ENCODE measurements at regions not wholly inside any gene's neighbourhood (a gene's known extent, or its start where the extent isn't known, plus 50 kb on each side); places are given as distances from the start of the nearest gene placed in this dataset.
A peak's percentile ranks its signal among the peaks of the same experiment; 100 is the strongest.

GRCh38 chr15:100727291-100727851, 125.0 kb downstream of the ASB7 start:
- Histone ChIP-seq H3K4me3 (ENCODE audit: extremely low read depth in 1 of 4, insufficient read depth in 2 of 4, low read depth in 3 of 4, low read length in 4 of 4) (no peak overlapping the region), H3K56ac (replicated peaks; ENCODE audit: insufficient read length, low read depth, low read length) (no peak overlapping the region), H2BK5ac (ENCODE audit: low read depth, low read length) (0 out of 2 replicates have a peak overlapping the region, but pooled peaks have one; percentile 54), H4K8ac (ENCODE audit: extremely low read depth, insufficient read depth, low read length) (no peak overlapping the region; the same call in 1 of the 2 replicates), H4K20me1 (replicated peaks in 1 of 2; ENCODE audit: control insufficient read depth in 1 of 2, insufficient read depth in 2 of 2, low read length in 2 of 2) (no peaks in the 10 kb centered on the region), H3K4me1 (replicated peaks in 1 of 4; ENCODE audit: control insufficient read depth in 3 of 4, insufficient read depth in 4 of 4, low read length in 3 of 4) (peaks cover 0 to 3% (median 0%) of the 10 kb centered on the region in 4 experiments; a peak in 2 of 7 replicates), H3K23me2 (ENCODE audit: low read depth, low read length) (no peaks in the 10 kb centered on the region), H3K4ac (replicated peaks; ENCODE audit: insufficient read length, low read depth, low read length) (no peak overlapping the region), H2BK20ac (ENCODE audit: low read length) (no peak overlapping the region), H3K4me2 (ENCODE audit: insufficient read depth in 1 of 2, low read depth in 2 of 2, low read length in 2 of 2) (no peak overlapping the region), H3K27ac (ENCODE audit: low read depth, low read length) (no peak overlapping the region), H2BK120ac (replicated peaks; ENCODE audit: low read depth, low read length) (no peak overlapping the region), H4K91ac (replicated peaks; ENCODE audit: insufficient read length, low read length) (no peak overlapping the region), H2BK15ac (ENCODE audit: low read length) (no peak overlapping the region), H3K27me3 (replicated peaks in 1 of 4; ENCODE audit: control insufficient read depth in 3 of 4, extremely low read depth in 1 of 4, insufficient read depth in 3 of 4, low read length in 3 of 4) (no peaks in the 10 kb centered on the region), H2AK5ac (ENCODE audit: low read depth, low read length) (no peak overlapping the region), H3K79me1 (ENCODE audit: low read depth, low read length) (no peaks in the 10 kb centered on the region), H4K5ac (ENCODE audit: insufficient read length, low read depth, low read length) (no peak overlapping the region), H3K14ac (ENCODE audit: insufficient read length) (no peak overlapping the region), H3K18ac (ENCODE audit: extremely low read depth, low read length) (no peak overlapping the region), H3K79me2 (ENCODE audit: control insufficient read depth in 1 of 2, insufficient read depth in 2 of 2, low read length in 2 of 2) (no peaks in the 10 kb centered on the region), H3K9ac (replicated peaks in 1 of 4; ENCODE audit: extremely low read depth in 1 of 4, low read depth in 3 of 4, low read length in 3 of 4) (no peak overlapping the region), H2AFZ (ENCODE audit: low read length) (no peak overlapping the region), H3K36me3 (ENCODE audit: control insufficient read depth in 2 of 4, insufficient read depth in 4 of 4, low read length in 3 of 4) (no peaks in the 10 kb centered on the region), H3K23ac (ENCODE audit: insufficient read length) (no peak overlapping the region), H2BK12ac (ENCODE audit: low read depth, low read length) (no peak overlapping the region), H3K9me3 (ENCODE audit: insufficient read depth in 2 of 2, low read depth in 1 of 2, low read length in 1 of 2) (no peaks in the 10 kb centered on the region)
- POLR2A ChIA-PET (ENCODE audit: partially characterized antibody) = no interaction called here
- DNase-seq (ENCODE audit: low read depth in 1 of 2, low spot score in 2 of 2) = peak in 1 of 2 experiments; percentile 38
- no peak for FAIRE-seq
- WGBS, 2 experiments (ENCODE audit: extremely low coverage in 1 of 2, insufficient coverage in 1 of 2, insufficient read length in 1 of 2, insufficient replicate concordance in 2 of 2, low coverage in 1 of 2, low lambda C conversion rate in 2 of 2, missing lambda C conversion rate in 1 of 2) = 89% methylated on average over 21 of the region's 21 CpGs; no CpG with 5 or more reads in 1 of the 2 experiments
- CTCF ChIA-PET (ENCODE audit: partially characterized antibody) = interaction anchor here (1.2 to 1.5 kb wide), 2 partner anchors 11 to 178 kb away, joined by 4 to 5 read pairs; no protein-coding TSS in a partner anchor
- no peak for TF ChIP-seq TEAD4 (IDR thresholded peaks at IDR 0.05; ENCODE audit: low read depth, low read length)
- no peak for TF ChIP-seq SP1 (IDR thresholded peaks at IDR 0.05; ENCODE audit: low read depth, low read length)
- no peak for TF ChIP-seq ATF3 (IDR thresholded peaks at IDR 0.05; ENCODE audit: insufficient read depth, low read depth, low read length)
- no peak for TF ChIP-seq SAP30 (IDR thresholded peaks at IDR 0.05; ENCODE audit: insufficient read depth, insufficient replicate concordance, low read length)

Data from H1 (cell line).